ENCODE measurements at regions not wholly inside any gene's neighbourhood (a gene's known extent, or its start where the extent isn't known, plus 50 kb on each side); places are given as distances from the start of the nearest gene placed in this dataset.

GRCh38 chr6:168232528-168232927 is 87.0 kb downstream of the DACT2 start:
- H3K27me3 ChIP-seq (ENCODE audit: control insufficient read depth in 2 of 2, insufficient read depth in 2 of 2, low read length in 2 of 2): peaks cover 32 to 43% of the 10 kb centered on the region in 2 experiments
- H3K9ac ChIP-seq (ENCODE audit: insufficient read depth in 1 of 2, low read depth in 2 of 2, low read length in 2 of 2): no peak overlapping the region
- H3K79me2 ChIP-seq (ENCODE audit: control insufficient read depth, insufficient read depth, low read length): no peaks in the 10 kb centered on the region
- POLR2A ChIA-PET: interaction anchor here (1.2 to 1.3 kb wide), 2 partner anchors 15 to 21 kb away, joined by 3 to 4 read pairs; no protein-coding TSS in a partner anchor
- H3K36me3 ChIP-seq (ENCODE audit: control insufficient read depth, insufficient read depth, low read length): no peaks in the 10 kb centered on the region
- BruUV-seq (replicated peaks): no TSS peak
- H3K9me3 ChIP-seq (replicated peaks; ENCODE audit: control insufficient read depth, insufficient read depth, low read depth, low read length): no peaks in the 10 kb centered on the region
- peaks cover 6% of the 10 kb centered on the region for H4K20me1 ChIP-seq (replicated peaks; ENCODE audit: control insufficient read depth, insufficient read depth, low read length)
- no peak overlapping the region for H3K4me2 ChIP-seq (ENCODE audit: insufficient read depth, low read length)
- ATAC-seq (no peak), DNase-seq (ENCODE audit: extremely low read depth in 1 of 4, low spot score in 3 of 4) (no peak), FAIRE-seq (no peak)
- CTCF ChIA-PET (ENCODE audit: low intra/inter-chr PET ratio): no interaction called here
- 1% methylated on average over 11 of the region's 11 CpGs for WGBS (ENCODE audit: insufficient coverage, low coverage, missing lambda C conversion rate)
- H3K27ac ChIP-seq (ENCODE audit: extremely low read depth, low read depth, low read length): no peak overlapping the region
- H3K4me1 ChIP-seq (replicated peaks in 1 of 2; ENCODE audit: control insufficient read depth in 2 of 2, insufficient read depth in 2 of 2, low read length in 2 of 2): peaks cover 0 to 3% of the 10 kb centered on the region in 2 experiments; a peak in 1 of 5 replicates
- intact Hi-C loops (cut with micrococcal nuclease): no loop called here
- no peak overlapping the region for H2AFZ ChIP-seq (ENCODE audit: low read depth, low read length)
- H3K4me3 ChIP-seq: no peak overlapping the region
- no peaks in the 10 kb centered on the region for H3K9me1 ChIP-seq (ENCODE audit: control insufficient read depth, insufficient read depth, low read length)
- in situ Hi-C loops (cut with MboI): no loop called here
- no peak for TF ChIP-seq ZNF707 (CRISPR knock-in tag; conservative IDR thresholded peaks at IDR 0.05)
- TF ChIP-seq, protein P1, sequence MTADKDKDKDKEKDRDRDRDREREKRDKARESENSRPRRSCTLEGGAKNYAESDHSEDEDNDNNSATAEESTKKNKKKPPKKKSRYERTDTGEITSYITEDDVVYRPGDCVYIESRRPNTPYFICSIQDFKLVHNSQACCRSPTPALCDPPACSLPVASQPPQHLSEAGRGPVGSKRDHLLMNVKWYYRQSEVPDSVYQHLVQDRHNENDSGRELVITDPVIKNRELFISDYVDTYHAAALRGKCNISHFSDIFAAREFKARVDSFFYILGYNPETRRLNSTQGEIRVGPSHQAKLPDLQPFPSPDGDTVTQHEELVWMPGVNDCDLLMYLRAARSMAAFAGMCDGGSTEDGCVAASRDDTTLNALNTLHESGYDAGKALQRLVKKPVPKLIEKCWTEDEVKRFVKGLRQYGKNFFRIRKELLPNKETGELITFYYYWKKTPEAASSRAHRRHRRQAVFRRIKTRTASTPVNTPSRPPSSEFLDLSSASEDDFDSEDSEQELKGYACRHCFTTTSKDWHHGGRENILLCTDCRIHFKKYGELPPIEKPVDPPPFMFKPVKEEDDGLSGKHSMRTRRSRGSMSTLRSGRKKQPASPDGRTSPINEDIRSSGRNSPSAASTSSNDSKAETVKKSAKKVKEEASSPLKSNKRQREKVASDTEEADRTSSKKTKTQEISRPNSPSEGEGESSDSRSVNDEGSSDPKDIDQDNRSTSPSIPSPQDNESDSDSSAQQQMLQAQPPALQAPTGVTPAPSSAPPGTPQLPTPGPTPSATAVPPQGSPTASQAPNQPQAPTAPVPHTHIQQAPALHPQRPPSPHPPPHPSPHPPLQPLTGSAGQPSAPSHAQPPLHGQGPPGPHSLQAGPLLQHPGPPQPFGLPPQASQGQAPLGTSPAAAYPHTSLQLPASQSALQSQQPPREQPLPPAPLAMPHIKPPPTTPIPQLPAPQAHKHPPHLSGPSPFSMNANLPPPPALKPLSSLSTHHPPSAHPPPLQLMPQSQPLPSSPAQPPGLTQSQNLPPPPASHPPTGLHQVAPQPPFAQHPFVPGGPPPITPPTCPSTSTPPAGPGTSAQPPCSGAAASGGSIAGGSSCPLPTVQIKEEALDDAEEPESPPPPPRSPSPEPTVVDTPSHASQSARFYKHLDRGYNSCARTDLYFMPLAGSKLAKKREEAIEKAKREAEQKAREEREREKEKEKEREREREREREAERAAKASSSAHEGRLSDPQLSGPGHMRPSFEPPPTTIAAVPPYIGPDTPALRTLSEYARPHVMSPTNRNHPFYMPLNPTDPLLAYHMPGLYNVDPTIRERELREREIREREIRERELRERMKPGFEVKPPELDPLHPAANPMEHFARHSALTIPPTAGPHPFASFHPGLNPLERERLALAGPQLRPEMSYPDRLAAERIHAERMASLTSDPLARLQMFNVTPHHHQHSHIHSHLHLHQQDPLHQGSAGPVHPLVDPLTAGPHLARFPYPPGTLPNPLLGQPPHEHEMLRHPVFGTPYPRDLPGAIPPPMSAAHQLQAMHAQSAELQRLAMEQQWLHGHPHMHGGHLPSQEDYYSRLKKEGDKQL (CRISPR knock-in tag; IDR thresholded peaks at IDR 0.05; ENCODE audit: borderline replicate concordance): no peak
- no peak for TF ChIP-seq NFIX (CRISPR knock-in tag; IDR thresholded peaks at IDR 0.05; ENCODE audit: low read depth)
- no peak for TF ChIP-seq RAD51 (IDR thresholded peaks at IDR 0.05; ENCODE audit: borderline replicate concordance, low read depth)
- TF ChIP-seq TARDBP (IDR thresholded peaks at IDR 0.05): no peak
- TF ChIP-seq ZEB2 (IDR thresholded peaks at IDR 0.05): no peak
- TF ChIP-seq CBFA2T3 (IDR thresholded peaks at IDR 0.05): no peak
- no peak for TF ChIP-seq PHB2 (IDR thresholded peaks at IDR 0.05; ENCODE audit: low read depth)
- no peak for TF ChIP-seq SETDB1 (IDR thresholded peaks at IDR 0.05; ENCODE audit: low read length)
- TF ChIP-seq BRD4 (IDR thresholded peaks at IDR 0.05): no peak
- TF ChIP-seq, protein P2, sequence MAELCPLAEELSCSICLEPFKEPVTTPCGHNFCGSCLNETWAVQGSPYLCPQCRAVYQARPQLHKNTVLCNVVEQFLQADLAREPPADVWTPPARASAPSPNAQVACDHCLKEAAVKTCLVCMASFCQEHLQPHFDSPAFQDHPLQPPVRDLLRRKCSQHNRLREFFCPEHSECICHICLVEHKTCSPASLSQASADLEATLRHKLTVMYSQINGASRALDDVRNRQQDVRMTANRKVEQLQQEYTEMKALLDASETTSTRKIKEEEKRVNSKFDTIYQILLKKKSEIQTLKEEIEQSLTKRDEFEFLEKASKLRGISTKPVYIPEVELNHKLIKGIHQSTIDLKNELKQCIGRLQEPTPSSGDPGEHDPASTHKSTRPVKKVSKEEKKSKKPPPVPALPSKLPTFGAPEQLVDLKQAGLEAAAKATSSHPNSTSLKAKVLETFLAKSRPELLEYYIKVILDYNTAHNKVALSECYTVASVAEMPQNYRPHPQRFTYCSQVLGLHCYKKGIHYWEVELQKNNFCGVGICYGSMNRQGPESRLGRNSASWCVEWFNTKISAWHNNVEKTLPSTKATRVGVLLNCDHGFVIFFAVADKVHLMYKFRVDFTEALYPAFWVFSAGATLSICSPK (IDR thresholded peaks at IDR 0.05; ENCODE audit: borderline replicate concordance): no peak
- TF ChIP-seq HSF4 (CRISPR knock-in tag; IDR thresholded peaks at IDR 0.05; ENCODE audit: borderline replicate concordance): no peak
- no peak for TF ChIP-seq RBM17 (IDR thresholded peaks at IDR 0.05; ENCODE audit: borderline replicate concordance, low read depth, low read length)
- TF ChIP-seq PTTG1 (tag; IDR thresholded peaks at IDR 0.05; ENCODE audit: low read depth): no peak
- no peak for TF ChIP-seq ZNF143 (CRISPR knock-in tag; IDR thresholded peaks at IDR 0.05)
- no peak for TF ChIP-seq NCOA2 (IDR thresholded peaks at IDR 0.05; ENCODE audit: partially characterized antibody in 2 of 2)
- TF ChIP-seq FOS (IDR thresholded peaks at IDR 0.05; ENCODE audit: extremely low read depth, insufficient read length): no peak
